ENCODE measurements at regions not wholly inside any gene's neighbourhood (a gene's known extent, or its start where the extent isn't known, plus 50 kb on each side); places are given as distances from the start of the nearest gene placed in this dataset.

DNA sequence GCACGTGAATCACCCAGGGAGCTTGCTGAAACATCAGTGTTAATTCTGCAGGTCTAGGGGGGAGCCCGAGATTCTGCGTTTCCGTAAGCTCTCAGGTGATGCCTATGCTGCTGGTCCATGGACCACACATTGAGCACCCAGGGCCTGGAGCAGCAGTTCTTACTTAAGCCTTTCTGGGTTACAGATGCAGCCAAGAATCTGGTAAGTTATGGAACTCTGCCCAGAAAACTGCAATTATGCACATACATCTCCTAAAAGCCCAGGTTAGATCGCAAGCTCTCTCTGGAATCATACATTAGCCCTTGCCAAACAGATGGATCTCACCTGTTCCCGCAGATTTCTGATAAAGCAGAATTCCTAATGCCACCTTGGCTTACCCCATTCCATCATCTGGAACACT, 265.9 kb upstream of the SALL1 start:
- no peak for TF ChIP-seq EZH2phosphoT487 (IDR thresholded peaks at IDR 0.05; ENCODE audit: borderline replicate concordance, low read depth, low read length)
- TF ChIP-seq, protein P1, sequence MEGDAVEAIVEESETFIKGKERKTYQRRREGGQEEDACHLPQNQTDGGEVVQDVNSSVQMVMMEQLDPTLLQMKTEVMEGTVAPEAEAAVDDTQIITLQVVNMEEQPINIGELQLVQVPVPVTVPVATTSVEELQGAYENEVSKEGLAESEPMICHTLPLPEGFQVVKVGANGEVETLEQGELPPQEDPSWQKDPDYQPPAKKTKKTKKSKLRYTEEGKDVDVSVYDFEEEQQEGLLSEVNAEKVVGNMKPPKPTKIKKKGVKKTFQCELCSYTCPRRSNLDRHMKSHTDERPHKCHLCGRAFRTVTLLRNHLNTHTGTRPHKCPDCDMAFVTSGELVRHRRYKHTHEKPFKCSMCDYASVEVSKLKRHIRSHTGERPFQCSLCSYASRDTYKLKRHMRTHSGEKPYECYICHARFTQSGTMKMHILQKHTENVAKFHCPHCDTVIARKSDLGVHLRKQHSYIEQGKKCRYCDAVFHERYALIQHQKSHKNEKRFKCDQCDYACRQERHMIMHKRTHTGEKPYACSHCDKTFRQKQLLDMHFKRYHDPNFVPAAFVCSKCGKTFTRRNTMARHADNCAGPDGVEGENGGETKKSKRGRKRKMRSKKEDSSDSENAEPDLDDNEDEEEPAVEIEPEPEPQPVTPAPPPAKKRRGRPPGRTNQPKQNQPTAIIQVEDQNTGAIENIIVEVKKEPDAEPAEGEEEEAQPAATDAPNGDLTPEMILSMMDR (conservative IDR thresholded peaks at IDR 0.05; ENCODE audit: low read length), result no peak

Measured in OCI-LY7 (cell line).